IPS DF 6.9 (cell line): ENCODE measurements at regions not wholly inside any gene's neighbourhood (a gene's known extent, or its start where the extent isn't known, plus 50 kb on each side); places are given as distances from the start of the nearest gene placed in this dataset.

Experiments
- DNase-seq: peaks from one replicate; pipeline ENCODE4 v3.0.0-alpha.2; 2013; ENCODE audit warnings: low read depth, low spot score
- H3K27ac ChIP-seq: one replicate; pipeline ENCODE4 v1.5.1; 2013; ENCODE audit warnings: low read length, control low read depth
- H3K27me3 ChIP-seq: 2 replicates; pipeline ENCODE4 v1.6.1; 2013; ENCODE audit warnings: mild to moderate bottlenecking, low read length; ENCODE audit not compliant: control insufficient read depth, insufficient read depth
- H3K36me3 ChIP-seq: 2 replicates; pipeline ENCODE4 v1.6.1; 2013; ENCODE audit warnings: low read length; ENCODE audit not compliant: control insufficient read depth, insufficient read depth
- H3K4me1 ChIP-seq: 2 replicates; pipeline ENCODE4 v1.6.1; 2013; ENCODE audit warnings: low read length; ENCODE audit not compliant: control insufficient read depth, insufficient read depth
- H3K4me3 ChIP-seq: 2 replicates; pipeline ENCODE4 v1.5.1; 2013; ENCODE audit warnings: mild to moderate bottlenecking, low read length
- H3K9me3 ChIP-seq: 2 replicates; pipeline ENCODE4 v1.6.1; 2013; ENCODE audit warnings: low read length, inconsistent platforms; ENCODE audit not compliant: control insufficient read depth, insufficient read depth
- WGBS: extraction: QIAGEN DNeasy Blood & Tissue Kit; methylation state at CpG from one replicate; pipeline ENCODE4 v1.1.7; 2013; ENCODE audit warnings: mixed read lengths, missing lambda C conversion rate; ENCODE audit not compliant: insufficient read length, insufficient coverage; 5-methylcytosine and 5-hydroxymethylcytosine counted together

- no peaks in the 10 kb centered on the region; the same call in 1 of the 2 replicates for H3K4me1 ChIP-seq
- no peaks in the 10 kb centered on the region for H3K36me3 ChIP-seq
- H3K9me3 ChIP-seq = no peaks in the 10 kb centered on the region
- no CpG with 5 or more reads among the region's 2 CpGs for WGBS
- no peak overlapping the region for H3K27ac ChIP-seq
- no peak for DNase-seq
- H3K4me3 ChIP-seq = no peak overlapping the region
- no peaks in the 10 kb centered on the region for H3K27me3 ChIP-seq
Observed at GRCh38 chr7:20839196-20839735, 52.6 kb upstream of the SP8 start.

- no CpG with 5 or more reads among the region's 2 CpGs for WGBS
- Histone ChIP-seq H3K9me3 (no peaks in the 10 kb centered on the region), H3K27ac (no peak overlapping the region), H3K36me3 (no peaks in the 10 kb centered on the region), H3K27me3 (no peaks in the 10 kb centered on the region), H3K4me1 (no peaks in the 10 kb centered on the region; the same call in 1 of the 2 replicates), H3K4me3 (no peak overlapping the region)
- no peak for DNase-seq
Observed at GRCh38 chr7:20839987-20840386, 53.3 kb upstream of the SP8 start.

GRCh38 chr7:20846791-20847190 is 60.1 kb upstream of the SP8 start:
- no peak overlapping the region for H3K27ac ChIP-seq
- no peaks in the 10 kb centered on the region for H3K27me3 ChIP-seq
- WGBS = no CpG with 5 or more reads among the region's 6 CpGs
- DNase-seq = no peak
- H3K4me1 ChIP-seq = no peaks in the 10 kb centered on the region; the same call in 1 of the 2 replicates
- no peaks in the 10 kb centered on the region for H3K36me3 ChIP-seq
- no peak overlapping the region for H3K4me3 ChIP-seq
- H3K9me3 ChIP-seq = no peaks in the 10 kb centered on the region

- Histone ChIP-seq H3K9me3 (no peaks in the 10 kb centered on the region), H3K27ac (no peak overlapping the region), H3K4me1 (no peaks in the 10 kb centered on the region), H3K27me3 (no peaks in the 10 kb centered on the region; the same call in 1 of the 2 replicates), H3K4me3 (no peak overlapping the region), H3K36me3 (no peaks in the 10 kb centered on the region)
- WGBS = no CpG with 5 or more reads among the region's 3 CpGs
- DNase-seq = no peak
Observed at GRCh38 chr7:20858951-20859350, 72.3 kb upstream of the SP8 start.

- Histone ChIP-seq H3K9me3 (no peaks in the 10 kb centered on the region), H3K27me3 (no peaks in the 10 kb centered on the region; the same call in 1 of the 2 replicates), H3K27ac (no peak overlapping the region), H3K4me1 (no peaks in the 10 kb centered on the region), H3K4me3 (no peak overlapping the region), H3K36me3 (no peaks in the 10 kb centered on the region)
- no peak for DNase-seq
- WGBS = no CpG with 5 or more reads among the region's 4 CpGs
Observed at GRCh38 chr7:20861468-20861867, 74.8 kb upstream of the SP8 start.

GRCh38 chr7:20862554-20862953 is 75.9 kb upstream of the SP8 start:
- Histone ChIP-seq H3K27ac (no peak overlapping the region), H3K4me3 (no peak overlapping the region), H3K27me3 (no peaks in the 10 kb centered on the region), H3K4me1 (no peaks in the 10 kb centered on the region), H3K36me3 (no peaks in the 10 kb centered on the region), H3K9me3 (no peaks in the 10 kb centered on the region)
- no peak for DNase-seq
- WGBS = no CpG with 5 or more reads among the region's 4 CpGs

GRCh38 chr7:20864221-20864620 is 77.5 kb upstream of the SP8 start:
- H3K27ac ChIP-seq = no peak overlapping the region
- H3K4me1 ChIP-seq = no peaks in the 10 kb centered on the region
- no peak for DNase-seq
- H3K36me3 ChIP-seq = no peaks in the 10 kb centered on the region
- H3K27me3 ChIP-seq = no peaks in the 10 kb centered on the region
- H3K9me3 ChIP-seq = no peaks in the 10 kb centered on the region
- WGBS = 100% methylated on average over 1 of the region's 3 CpGs
- H3K4me3 ChIP-seq = no peak overlapping the region

- Histone ChIP-seq H3K36me3 (no peaks in the 10 kb centered on the region), H3K4me1 (no peaks in the 10 kb centered on the region), H3K27me3 (no peaks in the 10 kb centered on the region), H3K9me3 (no peaks in the 10 kb centered on the region), H3K27ac (no peak overlapping the region), H3K4me3 (no peak overlapping the region)
- no CpG with 5 or more reads among the region's 6 CpGs for WGBS
- DNase-seq = no peak
Observed at GRCh38 chr7:20865684-20866083, 79.0 kb upstream of the SP8 start.

- H3K4me1 ChIP-seq = no peaks in the 10 kb centered on the region
- H3K27me3 ChIP-seq = no peaks in the 10 kb centered on the region
- H3K36me3 ChIP-seq = no peaks in the 10 kb centered on the region
- no CpG with 5 or more reads among the region's 2 CpGs for WGBS
- no peak overlapping the region for H3K4me3 ChIP-seq
- DNase-seq = no peak
- H3K27ac ChIP-seq = no peak overlapping the region
- H3K9me3 ChIP-seq = no peaks in the 10 kb centered on the region
Observed at GRCh38 chr7:20870977-20871376, 84.3 kb upstream of the SP8 start.

GRCh38 chr7:20892776-20893175 is 106.1 kb upstream of the SP8 start:
- no CpG with 5 or more reads among the region's 1 CpG for WGBS
- no peak overlapping the region for H3K27ac ChIP-seq
- DNase-seq = no peak

GRCh38 chr7:20894806-20895205 is 108.1 kb upstream of the SP8 start:
- Histone ChIP-seq H3K9me3 (no peaks in the 10 kb centered on the region), H3K4me3 (no peak overlapping the region), H3K4me1 (no peaks in the 10 kb centered on the region), H3K36me3 (no peaks in the 10 kb centered on the region), H3K27ac (no peak overlapping the region), H3K27me3 (no peaks in the 10 kb centered on the region)
- no peak for DNase-seq

More at GRCh38 chr7:20892776-20893175, 106.1 kb upstream of the SP8 start:
- Histone ChIP-seq H3K9me3 (no peaks in the 10 kb centered on the region), H3K4me1 (no peaks in the 10 kb centered on the region), H3K4me3 (no peak overlapping the region), H3K27me3 (no peaks in the 10 kb centered on the region), H3K36me3 (no peaks in the 10 kb centered on the region)
